Sigmoid colon (tissue), 6 donors: ENCODE measurements at regions not wholly inside any gene's neighbourhood (a gene's known extent, or its start where the extent isn't known, plus 50 kb on each side); places are given as distances from the start of the nearest gene placed in this dataset.

Source experiments
- DNase-seq: peaks from one replicate; pipeline ENCODE4 v3.0.0-alpha.2; 2019
- H3K27ac ChIP-seq, 4 donors: fragments of 200-600 bp; sonication (generic); one replicate each; pipeline ENCODE4 v1.5.1; 2016 to 2019; ENCODE audit warnings: mild to moderate bottlenecking in 1 of 4
- H3K27me3 ChIP-seq, 3 donors: fragments of 200-600 bp; sonication (generic); one replicate each; pipeline ENCODE4 v1.5.1; 2019; ENCODE audit warnings: mild to moderate bottlenecking in 1 of 3
- H3K36me3 ChIP-seq, 4 donors: fragments of 200-600 bp; sonication (generic); one replicate each; pipeline ENCODE4 v1.5.1; 2016 to 2019
- H3K4me1 ChIP-seq, 4 donors: fragments of 200-600 bp; sonication (generic); one replicate each; pipeline ENCODE4 v1.5.1; 2017 to 2019
- H3K4me3 ChIP-seq, 4 donors: fragments of 200-600 bp; sonication (generic); one replicate each; pipeline ENCODE4 v1.5.1; 2017 to 2019; ENCODE audit warnings: mild to moderate bottlenecking in 2 of 4, moderate library complexity in 1 of 4
- H3K9me3 ChIP-seq, 4 donors: fragments of 200-600 bp in 3 of 4; sonication (generic) in 3 of 4; one replicate each; pipeline versions ENCODE4 v1.5.1 to v1.6.1; 2013 to 2019
- EP300 ChIP-seq, 4 donors: sonication (generic); formaldehyde crosslinking; IDR thresholded peaks; one replicate each; pipeline ENCODE4 v1.6.1; 2017; ENCODE audit warnings: antibody characterized with exemption in 4 of 4
- POLR2A ChIP-seq, 2 donors: fragments of 450-650 bp; IDR thresholded peaks; one replicate each; pipeline ENCODE4 v1.6.1; 2016; ENCODE audit warnings: antibody characterized with exemption in 2 of 2, mild to moderate bottlenecking in 2 of 2, moderate library complexity in 2 of 2
- POLR2AphosphoS5 ChIP-seq, 4 donors: sonication (generic); formaldehyde crosslinking; IDR thresholded peaks; one replicate each; pipeline ENCODE4 v1.6.1; 2017; ENCODE audit warnings: antibody characterized with exemption in 4 of 4
- WGBS, 2 donors: extraction: QIAGEN DNeasy Blood & Tissue Kit; methylation state at CpG; one replicate each; pipeline ENCODE4 v1.1.7; 2013; 5-methylcytosine and 5-hydroxymethylcytosine counted together
- intact Hi-C: fragments of 100-400 bp; cut with DNase I; formaldehyde crosslinking; loops from one replicate; pipeline ENCODE4 v1.15.1; 2023
- TF ChIP-seq, protein P1 (sequence below), 4 experiments: fragments of 450-650 bp in 3 of 4; fragments of 200-600 bp in 1 of 4; IDR thresholded peaks; one replicate each; pipeline ENCODE4 v1.5.1; 2016 to 2019; ENCODE audit warnings: antibody characterized with exemption in 4 of 4, mild to moderate bottlenecking in 3 of 4, moderate library complexity in 2 of 4
- donor health status: healthy with polysubstance abuse.
- donor health status: healthy.

DNA sequence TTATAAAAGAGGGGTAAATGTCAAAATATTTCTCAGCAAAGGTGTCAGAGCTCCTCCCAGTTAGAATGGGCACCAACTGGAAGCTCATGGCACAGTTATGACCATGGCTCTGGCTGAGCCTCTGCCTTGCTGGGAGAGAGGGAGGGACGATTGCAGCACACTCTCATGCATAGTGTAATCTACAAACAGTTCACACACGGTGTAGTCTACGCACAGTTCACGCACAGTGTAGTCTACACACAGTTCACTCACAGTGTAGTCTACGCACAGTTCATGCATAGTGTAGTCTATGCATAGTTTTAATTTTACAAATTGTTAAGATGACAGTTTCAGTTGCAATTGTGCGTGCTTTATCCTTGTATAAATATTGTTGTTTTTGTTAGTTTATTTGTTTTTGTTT lies 1474.6 kb upstream of the TMEM132C start:
- WGBS, 2 donors = 79 to 87% methylated on average over 6 of the region's 6 CpGs
- Histone ChIP-seq H3K4me3 (no peak overlapping the region), H3K27ac (no peak overlapping the region), H3K4me1 (peaks cover 0 to 13% (median 6%) of the 10 kb centered on the region in 4 donors), H3K27me3 (no peaks in the 10 kb centered on the region), H3K36me3 (no peaks in the 10 kb centered on the region), H3K9me3 (no peaks in the 10 kb centered on the region)
- TF ChIP-seq EP300 (IDR thresholded peaks at IDR 0.05) = no peak
- TF ChIP-seq POLR2A (IDR thresholded peaks at IDR 0.05) = no peak
- TF ChIP-seq, protein P1, sequence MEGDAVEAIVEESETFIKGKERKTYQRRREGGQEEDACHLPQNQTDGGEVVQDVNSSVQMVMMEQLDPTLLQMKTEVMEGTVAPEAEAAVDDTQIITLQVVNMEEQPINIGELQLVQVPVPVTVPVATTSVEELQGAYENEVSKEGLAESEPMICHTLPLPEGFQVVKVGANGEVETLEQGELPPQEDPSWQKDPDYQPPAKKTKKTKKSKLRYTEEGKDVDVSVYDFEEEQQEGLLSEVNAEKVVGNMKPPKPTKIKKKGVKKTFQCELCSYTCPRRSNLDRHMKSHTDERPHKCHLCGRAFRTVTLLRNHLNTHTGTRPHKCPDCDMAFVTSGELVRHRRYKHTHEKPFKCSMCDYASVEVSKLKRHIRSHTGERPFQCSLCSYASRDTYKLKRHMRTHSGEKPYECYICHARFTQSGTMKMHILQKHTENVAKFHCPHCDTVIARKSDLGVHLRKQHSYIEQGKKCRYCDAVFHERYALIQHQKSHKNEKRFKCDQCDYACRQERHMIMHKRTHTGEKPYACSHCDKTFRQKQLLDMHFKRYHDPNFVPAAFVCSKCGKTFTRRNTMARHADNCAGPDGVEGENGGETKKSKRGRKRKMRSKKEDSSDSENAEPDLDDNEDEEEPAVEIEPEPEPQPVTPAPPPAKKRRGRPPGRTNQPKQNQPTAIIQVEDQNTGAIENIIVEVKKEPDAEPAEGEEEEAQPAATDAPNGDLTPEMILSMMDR (IDR thresholded peaks at IDR 0.05) = no peak
- no peak for TF ChIP-seq POLR2AphosphoS5 (IDR thresholded peaks at IDR 0.05)
- no peak for DNase-seq
- intact Hi-C loops = no loop called here

GRCh38 chr12:126797525-126797924 lies 1469.4 kb upstream of the TMEM132C start:
- no peak for DNase-seq
- H3K36me3 ChIP-seq = no peaks in the 10 kb centered on the region
- intact Hi-C loops = no loop called here
- TF ChIP-seq, protein P1 (IDR thresholded peaks at IDR 0.05) = no peak
- TF ChIP-seq POLR2AphosphoS5 (IDR thresholded peaks at IDR 0.05) = no peak
- TF ChIP-seq EP300 (IDR thresholded peaks at IDR 0.05) = no peak
- TF ChIP-seq POLR2A (IDR thresholded peaks at IDR 0.05) = no peak
- H3K9me3 ChIP-seq = no peaks in the 10 kb centered on the region
- H3K27me3 ChIP-seq = no peaks in the 10 kb centered on the region
- H3K4me1 ChIP-seq = no peaks in the 10 kb centered on the region
- H3K4me3 ChIP-seq = no peak overlapping the region
- 79 to 81% methylated on average over 5 of the region's 5 CpGs for whole genome bisulfite sequencing, 2 donors
- no peak overlapping the region for H3K27ac ChIP-seq

- H3K9me3 ChIP-seq = no peaks in the 10 kb centered on the region
- no peak overlapping the region for H3K27ac ChIP-seq
- intact Hi-C loops = no loop called here
- 79 to 88% methylated on average over 5 of the region's 5 CpGs for WGBS, 2 donors
- H3K36me3 ChIP-seq = no peaks in the 10 kb centered on the region
- DNase-seq = no peak
- no peaks in the 10 kb centered on the region for H3K27me3 ChIP-seq
- no peaks in the 10 kb centered on the region for H3K4me1 ChIP-seq
- H3K4me3 ChIP-seq = no peak overlapping the region
- TF ChIP-seq EP300 (IDR thresholded peaks at IDR 0.05) = no peak
- TF ChIP-seq, protein P1 (IDR thresholded peaks at IDR 0.05) = no peak
- no peak for TF ChIP-seq POLR2AphosphoS5 (IDR thresholded peaks at IDR 0.05)
- TF ChIP-seq POLR2A (IDR thresholded peaks at IDR 0.05) = no peak
Observed at GRCh38 chr12:126798449-126798848, 1468.5 kb upstream of the TMEM132C start.

GRCh38 chr12:126807312-126807865 lies 1459.6 kb upstream of the TMEM132C start:
- H3K27ac ChIP-seq = no peak overlapping the region
- H3K9me3 ChIP-seq = no peaks in the 10 kb centered on the region
- TF ChIP-seq POLR2A (IDR thresholded peaks at IDR 0.05) = no peak
- no peak for TF ChIP-seq EP300 (IDR thresholded peaks at IDR 0.05)
- TF ChIP-seq, protein P1 (IDR thresholded peaks at IDR 0.05) = no peak
- TF ChIP-seq POLR2AphosphoS5 (IDR thresholded peaks at IDR 0.05) = no peak
- 46 to 52% methylated on average over 4 of the region's 4 CpGs for WGBS, 2 donors
- intact Hi-C loops = no loop called here
- no peak for DNase-seq
- H3K4me1 ChIP-seq = no peaks in the 10 kb centered on the region
- H3K36me3 ChIP-seq = no peaks in the 10 kb centered on the region
- no peaks in the 10 kb centered on the region for H3K27me3 ChIP-seq
- no peak overlapping the region for H3K4me3 ChIP-seq

- WGBS, 2 donors = 32 to 42% methylated on average over 3 of the region's 3 CpGs
- TF ChIP-seq POLR2AphosphoS5 (IDR thresholded peaks at IDR 0.05) (no peak), EP300 (IDR thresholded peaks at IDR 0.05) (no peak), POLR2A (IDR thresholded peaks at IDR 0.05) (no peak)
- TF ChIP-seq, protein P1 (IDR thresholded peaks at IDR 0.05) = no peak
- no peak for DNase-seq
- Histone ChIP-seq H3K4me3 (no peak overlapping the region), H3K9me3 (no peaks in the 10 kb centered on the region), H3K27ac (no peak overlapping the region), H3K27me3 (no peaks in the 10 kb centered on the region), H3K36me3 (no peaks in the 10 kb centered on the region), H3K4me1 (no peaks in the 10 kb centered on the region)
- intact Hi-C loops = no loop called here
Observed at GRCh38 chr12:126811391-126811790, 1455.6 kb upstream of the TMEM132C start.
